H9 (cell line): ENCODE measurements at regions not wholly inside any gene's neighbourhood (a gene's known extent, or its start where the extent isn't known, plus 50 kb on each side); places are given as distances from the start of the nearest gene placed in this dataset.

Experiments
- DNase-seq: peaks from one replicate; pipeline ENCODE4 v3.0.0-alpha.2; 2017
- H2AFZ ChIP-seq: one replicate; pipeline ENCODE4 v1.6.1; 2013; ENCODE audit warnings: mild to moderate bottlenecking, low read length, control low read depth, moderate library complexity
- H2AK5ac ChIP-seq: 2 replicates; pipeline ENCODE4 v1.6.1; 2013; ENCODE audit warnings: low read length, control low read depth, mixed read lengths; ENCODE audit not compliant: insufficient read length
- H2BK120ac ChIP-seq: one replicate; pipeline ENCODE4 v1.6.1; 2013; ENCODE audit warnings: low read depth, mild to moderate bottlenecking, low read length, control low read depth, inconsistent platforms; ENCODE audit not compliant: poor library complexity, severe bottlenecking
- H2BK12ac ChIP-seq: 2 replicates; pipeline ENCODE4 v1.6.1; 2013; ENCODE audit warnings: low read length, control low read depth, mixed read lengths, low read depth; ENCODE audit not compliant: insufficient read length
- H2BK15ac ChIP-seq: 2 replicates; pipeline ENCODE4 v1.6.1; 2013; ENCODE audit warnings: low read depth, low read length, control low read depth
- H2BK20ac ChIP-seq: one replicate; pipeline ENCODE4 v1.6.1; 2013; ENCODE audit warnings: low read depth, mild to moderate bottlenecking, low read length, control low read depth, inconsistent platforms; ENCODE audit not compliant: poor library complexity, severe bottlenecking
- H2BK5ac ChIP-seq: 2 replicates; pipeline ENCODE4 v1.6.1; 2013; ENCODE audit warnings: low read length, control low read depth, mixed read lengths; ENCODE audit not compliant: insufficient read length
- H3K14ac ChIP-seq: 2 replicates; pipeline ENCODE4 v1.6.1; 2013; ENCODE audit warnings: low read length, control low read depth; ENCODE audit not compliant: insufficient read depth
- H3K18ac ChIP-seq: 2 replicates; pipeline ENCODE4 v1.6.1; 2013; ENCODE audit warnings: low read depth, mild to moderate bottlenecking, mixed read lengths, low read length, control low read depth; ENCODE audit not compliant: insufficient read length
- H3K23ac ChIP-seq: 2 replicates; pipeline ENCODE4 v1.6.1; 2013; ENCODE audit warnings: low read length, control low read depth, mixed read lengths, low read depth; ENCODE audit not compliant: insufficient read length
- H3K23me2 ChIP-seq: 2 replicates; pipeline ENCODE4 v1.6.1; 2013; ENCODE audit warnings: low read depth, mild to moderate bottlenecking, mixed read lengths, low read length, control low read depth; ENCODE audit not compliant: insufficient read length, poor library complexity, severe bottlenecking
- H3K27ac ChIP-seq: 2 replicates; pipeline ENCODE4 v1.5.1; 2013; ENCODE audit warnings: low read length, control low read depth, mixed read lengths, low read depth; ENCODE audit not compliant: insufficient read length
- H3K27me3 ChIP-seq: 2 replicates; pipeline ENCODE4 v1.6.1; 2013; ENCODE audit warnings: low read length, control low read depth, inconsistent platforms; ENCODE audit not compliant: insufficient read depth
- H3K4ac ChIP-seq: 2 replicates; pipeline ENCODE4 v1.6.1; 2013; ENCODE audit warnings: low read depth, mild to moderate bottlenecking, control low read depth, inconsistent platforms, low read length, moderate library complexity
- H3K4me1 ChIP-seq: 2 replicates; pipeline ENCODE4 v1.6.1; 2013; ENCODE audit warnings: low read length, control low read depth, inconsistent platforms; ENCODE audit not compliant: insufficient read depth
- H3K4me2 ChIP-seq: 2 replicates; pipeline ENCODE4 v1.6.1; 2013; ENCODE audit warnings: low read length, control low read depth, mixed read lengths; ENCODE audit not compliant: insufficient read length, insufficient read depth
- H3K56ac ChIP-seq: 2 replicates; pipeline ENCODE4 v1.6.1; 2013; ENCODE audit warnings: low read depth, mild to moderate bottlenecking, mixed read lengths, low read length, control low read depth; ENCODE audit not compliant: insufficient read length
- H3K79me1 ChIP-seq: 2 replicates; pipeline ENCODE4 v1.6.1; 2013; ENCODE audit warnings: low read depth, mild to moderate bottlenecking, moderate library complexity, low read length, control low read depth, inconsistent platforms; ENCODE audit not compliant: insufficient read depth, poor library complexity, severe bottlenecking
- H3K79me2 ChIP-seq: 2 replicates; pipeline ENCODE4 v1.6.1; 2013; ENCODE audit warnings: low read length, control low read depth, inconsistent platforms; ENCODE audit not compliant: insufficient read depth
- H3K9ac ChIP-seq: 2 replicates; pipeline ENCODE4 v1.6.1; 2013; ENCODE audit warnings: low read length, control low read depth, mixed read lengths; ENCODE audit not compliant: insufficient read length; ENCODE audit errors: extremely low read depth
- H3K9me3 ChIP-seq: one replicate; pipeline ENCODE4 v1.6.1; 2013; ENCODE audit warnings: low read depth, low read length, inconsistent platforms; ENCODE audit not compliant: control insufficient read depth
- H3T11ph ChIP-seq: one replicate; pipeline ENCODE4 v1.6.1; 2013; ENCODE audit warnings: mild to moderate bottlenecking, low read length, control low read depth, inconsistent platforms
- H4K20me1 ChIP-seq: one replicate; pipeline ENCODE4 v1.6.1; 2013; ENCODE audit not compliant: control insufficient read depth, insufficient read length, insufficient read depth
- H4K5ac ChIP-seq: 2 replicates; pipeline ENCODE4 v1.6.1; 2013; ENCODE audit warnings: low read depth, mild to moderate bottlenecking, mixed read lengths, low read length, control low read depth; ENCODE audit not compliant: insufficient read length
- H4K8ac ChIP-seq: replicated peaks from 2 replicates; pipeline ENCODE4 v1.6.1; 2013; ENCODE audit warnings: low read length, control low read depth, mixed read lengths, low read depth; ENCODE audit not compliant: insufficient read length
- H4K91ac ChIP-seq: 2 replicates; pipeline ENCODE4 v1.6.1; 2013; ENCODE audit warnings: low read depth, mild to moderate bottlenecking, moderate library complexity, mixed read lengths, low read length, control low read depth; ENCODE audit not compliant: insufficient read length
- H3K27ac Mint-ChIP-seq, 3 experiments: 2 replicates in 2 of 3; 3 replicates in 1 of 3; pipeline ENCODE4 v1.8.0; 2020 to 2021; ENCODE audit warnings: mixed read lengths in 3 of 3, mild to moderate bottlenecking in 1 of 3, moderate library complexity in 1 of 3
- H3K27me3 Mint-ChIP-seq: 2 replicates; pipeline ENCODE4 v1.8.0; 2021; ENCODE audit warnings: low read depth, mild to moderate bottlenecking, moderate library complexity, mixed read lengths
- H3K36me3 Mint-ChIP-seq, 3 experiments: 2 replicates in 2 of 3; 3 replicates in 1 of 3; pipeline ENCODE4 v1.8.0; 2020 to 2021; ENCODE audit warnings: low read depth in 3 of 3, mixed read lengths in 3 of 3; ENCODE audit not compliant: insufficient read depth in 1 of 3
- H3K4me1 Mint-ChIP-seq, 2 experiments: 2 replicates each; pipeline ENCODE4 v1.8.0; 2020; ENCODE audit warnings: mixed read lengths in 2 of 2
- H3K4me3 Mint-ChIP-seq, 2 experiments: 2 replicates in 1 of 2; 3 replicates in 1 of 2; pipeline ENCODE4 v1.8.0; 2020 to 2021; ENCODE audit warnings: mild to moderate bottlenecking in 2 of 2, mixed read lengths in 2 of 2, moderate library complexity in 1 of 2
- H3K9me3 Mint-ChIP-seq, 2 experiments: 2 replicates in 1 of 2; 3 replicates in 1 of 2; pipeline ENCODE4 v1.8.0; 2020; ENCODE audit warnings: mild to moderate bottlenecking in 2 of 2, mixed read lengths in 2 of 2, moderate library complexity in 1 of 2
- CTCF ChIP-seq: fragments of 200-600 bp; sonication (generic); conservative IDR thresholded peaks from 3 replicates; pipeline ENCODE4 v1.8.0; 2021; ENCODE audit warnings: antibody characterized with exemption, mild to moderate bottlenecking
- WGBS: extraction: QIAGEN DNeasy Blood & Tissue Kit; methylation state at CpG from one replicate; pipeline ENCODE4 v1.1.7; 2013; ENCODE audit warnings: missing lambda C conversion rate, low lambda C conversion rate, mixed read lengths; ENCODE audit not compliant: insufficient read length; ENCODE audit errors: extremely low coverage; 5-methylcytosine and 5-hydroxymethylcytosine counted together

DNA sequence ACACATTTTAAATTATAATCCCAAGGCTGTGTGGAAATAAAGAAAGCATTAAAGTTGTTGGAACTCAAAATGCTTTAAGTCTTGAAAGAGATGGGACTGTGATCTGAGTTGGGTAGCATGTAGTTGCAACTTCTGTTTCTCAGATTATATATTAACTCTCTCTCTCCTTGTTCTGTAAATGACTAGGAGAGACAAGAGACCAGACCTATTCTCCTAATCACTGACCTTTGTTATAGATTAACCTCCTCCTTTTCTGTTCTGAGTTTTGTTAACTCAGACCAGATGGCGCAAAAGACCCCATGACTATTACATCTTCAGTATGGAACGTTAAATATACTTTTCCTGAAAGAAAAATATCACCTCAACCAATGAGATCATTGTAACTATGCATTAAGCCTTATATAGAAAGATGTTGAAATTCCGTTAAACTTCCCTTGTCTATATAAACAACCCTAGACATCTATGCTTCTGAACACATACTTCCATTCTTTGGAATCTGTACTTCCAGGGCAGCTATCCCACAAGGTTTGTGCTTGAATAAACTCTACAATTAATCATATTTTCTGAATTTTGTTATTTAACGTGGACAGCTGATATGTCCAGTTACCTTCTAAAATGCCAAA is 143.5 kb upstream of the TRIM24 start:
- no peaks in the 10 kb centered on the region for H3K27me3 ChIP-seq
- no peak overlapping the region for H3K56ac ChIP-seq
- no peak overlapping the region for H4K8ac ChIP-seq
- H4K5ac ChIP-seq, result no peak overlapping the region
- no peak overlapping the region for H3K14ac ChIP-seq
- no peaks in the 10 kb centered on the region for H4K20me1 ChIP-seq
- Mint-ChIP-seq H3K36me3 (peaks cover 5 to 14% (median 6%) of the 10 kb centered on the region in 3 experiments; a peak in 6 of 7 replicates), H3K4me3 (no peak overlapping the region), H3K9me3 (peaks cover 11 to 12% of the 10 kb centered on the region in 2 experiments), H3K27me3 (no peaks in the 10 kb centered on the region), H3K27ac (no peak overlapping the region), H3K4me1 (peaks cover 6 to 7% of the 10 kb centered on the region in 2 experiments; a peak in 3 of 4 replicates)
- no peak overlapping the region for H3T11ph ChIP-seq
- no peak overlapping the region for H3K4ac ChIP-seq
- no CpG with 5 or more reads among the region's 4 CpGs for WGBS
- no peak overlapping the region for H2BK20ac ChIP-seq
- H3K18ac ChIP-seq, result no peak overlapping the region
- H2BK15ac ChIP-seq, result no peak overlapping the region
- no peak overlapping the region for H2AK5ac ChIP-seq
- no peak for DNase-seq
- no peaks in the 10 kb centered on the region for H3K23me2 ChIP-seq
- H3K4me1 ChIP-seq, result no peaks in the 10 kb centered on the region; the same call in 1 of the 2 replicates
- no peak for TF ChIP-seq CTCF
- no peak overlapping the region for H2BK12ac ChIP-seq
- no peak overlapping the region for H3K23ac ChIP-seq
- no peaks in the 10 kb centered on the region for H3K79me2 ChIP-seq
- no peak overlapping the region for H3K4me2 ChIP-seq
- H3K9me3 ChIP-seq, result no peaks in the 10 kb centered on the region
- no peak overlapping the region for H3K27ac ChIP-seq
- no peak overlapping the region for H3K9ac ChIP-seq
- no peak overlapping the region for H2AFZ ChIP-seq
- no peak overlapping the region for H4K91ac ChIP-seq
- no peaks in the 10 kb centered on the region for H3K79me1 ChIP-seq
- no peak overlapping the region for H2BK5ac ChIP-seq
- H2BK120ac ChIP-seq, result no peak overlapping the region
